ENCODE measurements at regions not wholly inside any gene's neighbourhood (a gene's known extent, or its start where the extent isn't known, plus 50 kb on each side); places are given as distances from the start of the nearest gene placed in this dataset.
"Not testable (repeated sequence)": the region's sequence is repeated elsewhere in the genome, so short reads cannot be mapped to it uniquely, and the experiment has no call there.

GRCh38 chr17:31654936-31655335 lies 204.1 kb downstream of the COPRS start:
- Histone ChIP-seq H3K36me3 (no peaks in the 10 kb centered on the region), H3K27ac (no peak overlapping the region), H3K9ac (no peak overlapping the region), H3K4me3 (no peak overlapping the region), H3K27me3 (no peaks in the 10 kb centered on the region), H3K4me2 (0 out of 22 replicates have a peak overlapping the region, but pooled peaks of 1 of the 11 experiments have one; percentile 4), H3K4me1 (peaks cover 0 to 6% (median 0%) of the 10 kb centered on the region in 10 experiments; a peak in 3 of 20 replicates), H4K20me1 (no peaks in the 10 kb centered on the region), H3K9me3 (replicated peaks in 1 of 11) (no peaks in the 10 kb centered on the region)
- TF ChIP-seq Cebpa-rat (IDR thresholded peaks at IDR 0.05) = no peak

DNA sequence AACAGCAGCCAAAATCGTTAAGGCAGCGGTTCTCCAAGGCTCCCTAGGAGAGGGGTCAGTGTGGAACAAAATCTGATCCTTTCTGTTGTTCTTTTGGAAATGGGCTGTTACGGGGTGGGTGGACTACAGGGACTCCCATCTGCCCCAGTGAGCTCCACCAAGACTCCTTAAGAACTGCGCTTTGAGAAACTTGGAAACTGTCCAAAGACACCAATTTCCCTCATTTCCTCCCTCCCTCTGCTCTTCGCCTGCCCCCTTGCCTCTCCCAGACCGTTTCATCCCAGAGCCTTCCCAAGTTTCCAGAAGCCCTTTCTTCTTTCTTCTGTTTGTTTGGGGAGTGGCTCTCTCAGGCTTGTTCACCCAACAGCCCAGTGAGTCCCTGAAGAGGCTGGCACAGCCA lies 205.4 kb downstream of the COPRS start:
- H3K4me1 ChIP-seq = peaks cover 0 to 6% (median 0%) of the 10 kb centered on the region in 10 experiments; a peak in 3 of 20 replicates
- H3K27ac ChIP-seq = no peak overlapping the region
- H3K4me2 ChIP-seq = no peak overlapping the region
- TF ChIP-seq Cebpa-rat (IDR thresholded peaks at IDR 0.05) = no peak
- H3K4me3 ChIP-seq = no peak overlapping the region
- no peak overlapping the region for H3K9ac ChIP-seq
- H3K27me3 ChIP-seq = no peaks in the 10 kb centered on the region
- no peaks in the 10 kb centered on the region for H3K9me3 ChIP-seq (replicated peaks in 1 of 11)
- H4K20me1 ChIP-seq = no peaks in the 10 kb centered on the region
- H3K36me3 ChIP-seq = no peaks in the 10 kb centered on the region

GRCh38 chr17:31650756-31651520 lies 208.1 kb downstream of the COPRS start:
- no peak overlapping the region for H3K9ac ChIP-seq
- no peak for TF ChIP-seq Cebpa-rat (IDR thresholded peaks at IDR 0.05)
- H3K27me3 ChIP-seq = no peaks in the 10 kb centered on the region
- H3K36me3 ChIP-seq = no peaks in the 10 kb centered on the region
- H3K4me1 ChIP-seq = peaks cover 0 to 6% (median 0%) of the 10 kb centered on the region in 10 experiments; a peak in 3 of 20 replicates
- no peak overlapping the region for H3K4me2 ChIP-seq
- H4K20me1 ChIP-seq = no peaks in the 10 kb centered on the region
- H3K4me3 ChIP-seq = no peak overlapping the region
- peaks cover 17 to 22% (median 19%) of the 10 kb centered on the region in 11 experiments for H3K9me3 ChIP-seq (replicated peaks in 1 of 11)
- no peak overlapping the region for H3K27ac ChIP-seq

- Histone ChIP-seq H3K27me3 (no peaks in the 10 kb centered on the region), H3K36me3 (no peaks in the 10 kb centered on the region), H3K27ac (no peak overlapping the region), H3K4me3 (no peak overlapping the region), H3K4me2 (no peak overlapping the region), H3K9ac (no peak overlapping the region), H3K9me3 (replicated peaks in 1 of 11) (peaks cover 30 to 38% (median 34%) of the 10 kb centered on the region in 11 experiments), H4K20me1 (no peaks in the 10 kb centered on the region), H3K4me1 (no peaks in the 10 kb centered on the region)
- TF ChIP-seq Cebpa-rat (IDR thresholded peaks at IDR 0.05) = no peak
These were observed 209.7 kb downstream of the COPRS start for GRCh38 chr17:31649302-31649701.

DNA sequence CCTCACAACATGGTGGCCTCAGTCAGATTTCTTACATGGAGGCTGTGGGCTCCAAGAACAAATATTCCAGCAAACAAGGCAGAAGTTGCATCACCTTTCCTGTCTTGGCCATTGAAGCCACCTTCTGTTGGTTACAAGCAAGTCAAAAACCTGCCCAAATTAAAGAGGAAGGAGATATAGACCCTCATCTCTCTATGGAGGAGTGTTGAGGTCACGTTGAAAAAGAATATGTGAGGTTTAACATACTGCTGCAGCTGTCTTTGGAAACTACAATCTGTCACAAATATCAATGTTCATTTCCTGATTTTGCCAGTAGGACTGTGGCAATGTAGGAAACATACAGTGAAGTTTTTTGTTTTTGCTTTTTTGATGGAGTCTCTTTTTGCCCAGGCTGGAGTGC lies 211.4 kb downstream of the COPRS start:
- Histone ChIP-seq H3K36me3 (no peaks in the 10 kb centered on the region), H3K9me3 (replicated peaks in 1 of 11) (peaks cover 42 to 53% (median 46%) of the 10 kb centered on the region in 11 experiments), H3K27ac (no peak overlapping the region), H4K20me1 (no peaks in the 10 kb centered on the region), H3K27me3 (no peaks in the 10 kb centered on the region), H3K4me3 (no peak overlapping the region), H3K4me2 (no peak overlapping the region), H3K9ac (no peak overlapping the region), H3K4me1 (no peaks in the 10 kb centered on the region)
- no peak for TF ChIP-seq Cebpa-rat (IDR thresholded peaks at IDR 0.05)

DNA sequence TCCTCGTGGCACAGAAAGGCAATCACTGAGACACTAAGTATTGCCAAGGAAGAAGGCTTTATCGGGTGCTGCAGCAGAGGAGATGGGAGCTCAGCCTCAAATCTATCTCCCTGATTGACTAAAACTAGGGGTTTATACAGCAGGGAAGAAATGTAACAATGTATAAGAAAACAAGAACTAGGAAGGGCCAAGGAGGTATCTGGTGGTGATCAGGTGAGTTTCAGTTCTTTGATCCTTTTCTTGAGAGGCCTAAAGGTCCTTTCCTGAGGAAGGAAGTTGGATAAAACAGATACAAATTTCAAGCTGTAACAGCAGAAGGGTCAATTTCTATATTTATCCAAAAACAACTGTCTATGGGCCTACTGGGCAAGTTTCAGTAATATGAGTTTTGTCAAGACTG lies 212.4 kb downstream of the COPRS start:
- H3K4me2 ChIP-seq = no peak overlapping the region
- H3K27me3 ChIP-seq = no peaks in the 10 kb centered on the region
- H3K9ac ChIP-seq = no peak overlapping the region
- TF ChIP-seq Cebpa-rat (IDR thresholded peaks at IDR 0.05) = no peak
- H3K4me1 ChIP-seq = no peaks in the 10 kb centered on the region
- H3K4me3 ChIP-seq = no peak overlapping the region
- H3K36me3 ChIP-seq = no peaks in the 10 kb centered on the region
- H4K20me1 ChIP-seq = no peaks in the 10 kb centered on the region
- H3K9me3 ChIP-seq (replicated peaks in 1 of 11) = peaks cover 53 to 64% (median 56%) of the 10 kb centered on the region in 11 experiments
- H3K27ac ChIP-seq = no peak overlapping the region

- no peak for TF ChIP-seq Cebpa-rat (IDR thresholded peaks at IDR 0.05)
- no peaks in the 10 kb centered on the region for H3K27me3 ChIP-seq
- H3K9ac ChIP-seq = no peak overlapping the region
- H3K4me2 ChIP-seq = no peak overlapping the region
- H4K20me1 ChIP-seq = no peaks in the 10 kb centered on the region
- peaks cover 65 to 72% (median 68%) of the 10 kb centered on the region in 11 experiments for H3K9me3 ChIP-seq (replicated peaks in 1 of 11)
- H3K36me3 ChIP-seq = no peaks in the 10 kb centered on the region
- H3K4me3 ChIP-seq = no peak overlapping the region
- no peak overlapping the region for H3K27ac ChIP-seq
- no peaks in the 10 kb centered on the region for H3K4me1 ChIP-seq
These were observed 213.7 kb downstream of the COPRS start for GRCh38 chr17:31645351-31645750.

- no peak overlapping the region for H3K9ac ChIP-seq
- no peaks in the 10 kb centered on the region for H4K20me1 ChIP-seq
- H3K4me1 ChIP-seq = no peaks in the 10 kb centered on the region
- H3K9me3 ChIP-seq (replicated peaks in 1 of 11) = peaks cover 22 to 35% (median 26%) of the 10 kb centered on the region in 11 experiments
- H3K27ac ChIP-seq = no peak overlapping the region
- H3K36me3 ChIP-seq = no peaks in the 10 kb centered on the region
- H3K4me2 ChIP-seq = no peak overlapping the region
- TF ChIP-seq Cebpa-rat (IDR thresholded peaks at IDR 0.05) = no peak
- no peaks in the 10 kb centered on the region for H3K27me3 ChIP-seq
- no peak overlapping the region for H3K4me3 ChIP-seq
These were observed 227.3 kb downstream of the COPRS start for GRCh38 chr17:31631766-31632165.

DNA sequence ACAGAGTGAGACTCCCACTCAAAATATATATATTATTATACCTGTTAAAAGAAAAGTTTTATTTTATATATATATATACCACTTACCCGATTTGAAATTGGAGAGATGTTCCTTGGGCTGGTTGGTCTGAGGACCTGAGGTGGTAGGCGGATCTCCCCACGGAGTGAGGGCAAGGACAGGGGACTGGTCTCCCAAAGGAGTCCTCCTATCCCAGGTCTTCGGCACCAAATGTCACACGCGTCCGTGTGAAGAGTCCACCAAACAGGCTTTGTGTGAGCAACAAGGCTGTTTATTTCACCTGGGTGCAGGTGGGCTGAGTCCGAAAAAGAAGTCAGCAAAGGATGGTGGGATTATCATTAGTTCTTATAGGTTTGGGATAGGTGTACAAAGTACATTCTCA lies 228.2 kb downstream of the COPRS start:
- H3K9me3 ChIP-seq (replicated peaks in 1 of 11) = peaks cover 21 to 33% (median 25%) of the 10 kb centered on the region in 11 experiments
- not testable (repeated sequence) for H3K36me3 ChIP-seq, H3K4me3 ChIP-seq, H3K4me1 ChIP-seq, H3K27me3 ChIP-seq, H3K4me2 ChIP-seq, H3K27ac ChIP-seq, H3K9ac ChIP-seq, H4K20me1 ChIP-seq

Measured in BLaER1 treated with 17β-estradiol and CSF1 and Interleukin-3, amounts not matched to agents 10 nM and 100 nM (cell line).